Hindlimb muscle (tissue), 1 donor: ENCODE measurements at regions not wholly inside any gene's neighbourhood (a gene's known extent, or its start where the extent isn't known, plus 50 kb on each side); places are given as distances from the start of the nearest gene placed in this dataset.

Experiments
- DNase-seq: peaks from one replicate; pipeline ENCODE4 v3.0.0-alpha.2; 2013

GRCh38 chr1:117809764-117810163, 119.7 kb downstream of the GDAP2 start:
- no peak for DNase-seq

- DNase-seq: no peak
These were observed 118.9 kb downstream of the GDAP2 start for GRCh38 chr1:117810553-117810952.

- no peak for DNase-seq
These were observed 116.4 kb downstream of the GDAP2 start for GRCh38 chr1:117812869-117813511.
